Thymus (tissue), 11 donors: ENCODE measurements at regions not wholly inside any gene's neighbourhood (a gene's known extent, or its start where the extent isn't known, plus 50 kb on each side); places are given as distances from the start of the nearest gene placed in this dataset.

ENCODE experiments used
- DNase-seq, 9 donors: peaks; one replicate each; pipeline ENCODE4 v3.0.0-alpha.2; 2013; ENCODE audit warnings: low spot score in 9 of 9, low read depth in 6 of 9, missing footprints in 1 of 9
- H3K27ac ChIP-seq, 2 donors: one replicate each; pipeline ENCODE4 v1.5.1; 2013; ENCODE audit warnings: control low read depth in 1 of 2, low read depth in 1 of 2, low read length in 1 of 2, mild to moderate bottlenecking in 1 of 2, moderate library complexity in 1 of 2
- H3K27me3 ChIP-seq, 2 donors: one replicate each; pipeline ENCODE4 v1.5.1; 2013; ENCODE audit warnings: low read length in 1 of 2; ENCODE audit not compliant: control insufficient read depth in 2 of 2, insufficient read depth in 1 of 2
- H3K36me3 ChIP-seq, 2 donors: one replicate each; pipeline ENCODE4 v1.5.1; 2013; ENCODE audit warnings: low read length in 1 of 2, mild to moderate bottlenecking in 1 of 2, moderate library complexity in 1 of 2; ENCODE audit not compliant: control insufficient read depth in 2 of 2, insufficient read depth in 2 of 2
- H3K4me1 ChIP-seq, 2 donors: one replicate each; pipeline ENCODE4 v1.5.1; 2013; ENCODE audit warnings: low read length in 2 of 2; ENCODE audit not compliant: control insufficient read depth in 2 of 2, insufficient read depth in 2 of 2
- H3K4me3 ChIP-seq, 2 donors: one replicate each; pipeline ENCODE4 v1.5.1; 2013; ENCODE audit warnings: low read length in 2 of 2, control low read depth in 1 of 2, mild to moderate bottlenecking in 1 of 2
- H3K9me3 ChIP-seq, 2 donors: one replicate each; pipeline ENCODE4 v1.5.1; 2013; ENCODE audit warnings: low read length in 1 of 2, mild to moderate bottlenecking in 1 of 2; ENCODE audit not compliant: control insufficient read depth in 2 of 2, insufficient read depth in 1 of 2
- WGBS: extraction: QIAGEN DNeasy Blood & Tissue Kit; methylation state at CpG from one replicate; pipeline ENCODE4 v1.1.7; 2013; 5-methylcytosine and 5-hydroxymethylcytosine counted together
- donor health status: healthy.

DNA sequence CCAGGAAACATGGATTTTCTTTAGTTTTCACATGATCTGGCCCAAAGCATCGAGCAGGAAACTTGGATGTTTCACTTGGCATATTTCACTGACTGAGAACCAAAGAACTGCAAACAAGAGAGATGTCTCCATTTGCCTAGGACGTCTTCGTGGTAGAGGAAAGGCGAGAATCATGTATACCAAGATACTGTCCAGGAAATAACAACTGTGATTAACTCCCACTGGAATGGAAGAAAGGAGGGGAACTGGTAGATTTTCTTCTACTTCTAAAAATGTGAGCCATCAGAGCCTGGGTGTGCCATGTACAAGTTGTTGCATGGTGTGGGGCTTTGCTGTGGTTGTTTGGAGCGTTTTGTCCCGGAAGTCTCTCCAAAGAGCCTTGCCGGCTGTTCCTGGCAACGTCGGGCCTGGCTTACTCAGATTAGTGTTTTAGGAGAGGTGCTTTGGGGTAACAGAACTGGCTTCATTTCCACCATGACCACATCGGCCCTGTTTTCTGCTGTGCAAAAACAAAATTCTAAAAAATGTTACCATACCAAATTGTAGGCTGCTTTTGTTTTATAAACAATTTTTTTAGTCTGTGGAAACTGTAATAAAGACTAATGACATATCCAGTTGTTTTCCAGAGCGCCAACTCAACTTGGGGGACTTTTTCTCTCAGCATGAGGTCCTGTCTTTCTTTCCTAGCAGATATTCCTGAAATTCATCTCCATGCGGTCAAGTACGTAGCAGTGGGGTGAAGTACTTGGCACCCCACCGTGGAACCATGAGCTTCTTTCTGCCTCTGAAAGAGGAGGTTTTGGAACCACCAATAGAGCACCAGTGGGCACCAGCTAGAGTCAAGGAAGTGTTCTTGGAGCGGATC is 118.3 kb downstream of the TM2D1 start:
- Histone ChIP-seq H3K27ac (no peak overlapping the region), H3K36me3 (no peaks in the 10 kb centered on the region), H3K27me3 (no peaks in the 10 kb centered on the region), H3K4me3 (no peak overlapping the region), H3K9me3 (no peaks in the 10 kb centered on the region), H3K4me1 (no peaks in the 10 kb centered on the region)
- no peak for DNase-seq
- 92% methylated on average over 15 of the region's 15 CpGs for WGBS

GRCh38 chr1:61605607-61606321 is 119.2 kb downstream of the TM2D1 start:
- no peaks in the 10 kb centered on the region for H3K36me3 ChIP-seq
- H3K4me3 ChIP-seq: no peak overlapping the region
- H3K4me1 ChIP-seq: no peaks in the 10 kb centered on the region
- 76% methylated on average over 4 of the region's 4 CpGs for WGBS
- no peak overlapping the region for H3K27ac ChIP-seq
- no peaks in the 10 kb centered on the region for H3K9me3 ChIP-seq
- DNase-seq: no peak
- H3K27me3 ChIP-seq: no peaks in the 10 kb centered on the region

- no peaks in the 10 kb centered on the region for H3K9me3 ChIP-seq
- no peaks in the 10 kb centered on the region for H3K36me3 ChIP-seq
- no peak for DNase-seq
- H3K4me1 ChIP-seq: no peaks in the 10 kb centered on the region
- H3K27ac ChIP-seq: no peak overlapping the region
- WGBS: 94% methylated on average over 1 of the region's 1 CpG
- no peak overlapping the region for H3K4me3 ChIP-seq
- no peaks in the 10 kb centered on the region for H3K27me3 ChIP-seq
Measured at GRCh38 chr1:61604684-61605083, 120.3 kb downstream of the TM2D1 start.

DNA sequence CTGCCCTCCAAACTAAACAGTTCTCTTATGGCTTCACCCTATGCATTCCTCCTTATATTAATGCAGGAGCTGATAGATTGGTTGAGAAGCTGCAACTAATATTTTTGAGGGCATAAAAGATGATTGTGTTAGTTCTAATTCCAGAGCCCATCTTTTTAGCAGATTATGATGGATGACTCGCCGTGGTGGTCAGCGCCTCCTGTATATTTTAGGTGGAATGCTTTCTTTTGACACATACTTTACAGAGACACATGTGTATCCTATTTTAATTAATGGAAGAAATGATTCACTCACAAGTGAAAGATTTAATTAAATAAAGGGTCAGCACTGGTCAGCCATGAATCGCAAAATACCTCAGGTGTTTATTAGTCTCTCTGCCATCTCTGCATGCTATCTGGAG is 120.7 kb downstream of the TM2D1 start:
- Histone ChIP-seq H3K4me3 (no peak overlapping the region), H3K27me3 (no peaks in the 10 kb centered on the region), H3K4me1 (no peaks in the 10 kb centered on the region), H3K27ac (no peak overlapping the region), H3K9me3 (no peaks in the 10 kb centered on the region), H3K36me3 (no peaks in the 10 kb centered on the region)
- no peak for DNase-seq
- 98% methylated on average over 4 of the region's 4 CpGs for WGBS

DNA sequence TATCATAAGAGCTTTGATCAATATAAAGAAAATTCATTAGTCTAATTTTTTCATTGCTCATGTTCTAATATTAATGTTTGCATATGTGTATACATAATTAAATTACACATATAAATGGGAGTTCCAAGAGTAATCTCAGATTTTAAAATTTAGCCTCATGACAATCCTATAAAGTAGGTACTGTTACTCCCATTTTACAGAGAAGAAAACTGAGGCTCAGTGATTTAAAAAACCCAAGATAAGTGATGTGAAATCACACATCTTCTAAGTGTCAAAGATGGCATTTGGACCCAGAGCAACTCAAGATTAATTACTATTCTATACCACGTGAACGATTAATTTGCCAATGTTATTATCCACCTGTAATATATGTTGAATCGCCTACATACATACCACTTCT is 122.3 kb downstream of the TM2D1 start:
- no peak overlapping the region for H3K4me3 ChIP-seq
- H3K4me1 ChIP-seq: no peaks in the 10 kb centered on the region
- no peaks in the 10 kb centered on the region for H3K27me3 ChIP-seq
- no peak overlapping the region for H3K27ac ChIP-seq
- WGBS: 99% methylated on average over 3 of the region's 3 CpGs
- no peaks in the 10 kb centered on the region for H3K36me3 ChIP-seq
- no peaks in the 10 kb centered on the region for H3K9me3 ChIP-seq
- DNase-seq: no peak

DNA sequence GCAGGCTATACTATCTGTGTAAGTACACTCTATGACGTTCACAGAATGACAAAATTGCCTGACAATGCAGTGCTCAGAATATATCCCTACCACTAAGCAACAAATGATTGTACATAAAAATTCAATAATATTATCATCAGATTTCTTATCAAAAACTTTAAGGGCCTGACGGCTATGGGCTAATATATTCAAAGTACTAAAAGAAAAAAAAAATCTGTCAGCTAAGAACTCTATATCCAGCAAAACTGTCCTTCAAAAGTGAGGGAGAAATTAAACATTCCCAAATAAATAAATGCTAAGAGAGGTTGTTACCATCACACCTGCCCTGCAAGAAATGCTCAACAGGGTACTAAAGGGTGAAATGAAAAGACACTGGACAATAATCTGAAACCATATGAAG is 127.3 kb downstream of the TM2D1 start:
- H3K36me3 ChIP-seq: no peaks in the 10 kb centered on the region

DNA sequence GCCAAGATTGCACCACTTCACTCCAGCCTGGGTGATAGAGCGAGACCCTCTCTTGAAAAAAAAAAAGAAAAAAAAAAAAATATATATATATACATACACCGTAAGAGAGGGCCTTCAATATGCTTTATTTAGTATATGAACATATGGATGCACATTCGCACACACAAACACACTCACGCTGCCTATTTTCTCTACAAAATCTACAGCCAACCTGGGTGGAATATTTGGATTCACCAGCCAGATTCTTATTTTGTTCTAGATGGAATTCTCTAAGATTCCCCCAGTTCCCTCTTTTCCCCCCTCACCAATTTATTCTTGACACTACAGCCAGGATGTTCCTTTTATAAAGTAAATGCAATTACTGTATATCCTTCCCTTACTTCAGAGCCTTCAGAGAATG is 131.6 kb downstream of the TM2D1 start:
- Histone ChIP-seq H3K36me3 (no peaks in the 10 kb centered on the region), H3K4me3 (no peak overlapping the region), H3K9me3 (no peaks in the 10 kb centered on the region), H3K4me1 (peaks cover 0 to 3% of the 10 kb centered on the region in 2 donors), H3K27me3 (no peaks in the 10 kb centered on the region), H3K27ac (no peak overlapping the region)
- WGBS: 97% methylated on average over 4 of the region's 4 CpGs
- no peak for DNase-seq

More for the DNA sequence above, 127.3 kb downstream of the TM2D1 start:
- no peak for DNase-seq
- over 99% methylated on average over 2 of the region's 2 CpGs for WGBS
- no peak overlapping the region for H3K4me3 ChIP-seq
- H3K9me3 ChIP-seq: no peaks in the 10 kb centered on the region
- no peaks in the 10 kb centered on the region for H3K27me3 ChIP-seq
- H3K27ac ChIP-seq: no peak overlapping the region
- no peaks in the 10 kb centered on the region for H3K4me1 ChIP-seq

GRCh38 chr1:61591351-61591750 is 133.6 kb downstream of the TM2D1 start:
- H3K36me3 ChIP-seq: no peaks in the 10 kb centered on the region
- H3K27me3 ChIP-seq: no peaks in the 10 kb centered on the region
- H3K27ac ChIP-seq: no peak overlapping the region
- H3K9me3 ChIP-seq: no peaks in the 10 kb centered on the region
- no peak overlapping the region for H3K4me3 ChIP-seq
- no peak for DNase-seq
- H3K4me1 ChIP-seq: peaks cover 0 to 3% of the 10 kb centered on the region in 2 donors
- 97% methylated on average over 9 of the region's 9 CpGs for WGBS
